ENCODE measurements at regions not wholly inside any gene's neighbourhood (a gene's known extent, or its start where the extent isn't known, plus 50 kb on each side); places are given as distances from the start of the nearest gene placed in this dataset.

DNA sequence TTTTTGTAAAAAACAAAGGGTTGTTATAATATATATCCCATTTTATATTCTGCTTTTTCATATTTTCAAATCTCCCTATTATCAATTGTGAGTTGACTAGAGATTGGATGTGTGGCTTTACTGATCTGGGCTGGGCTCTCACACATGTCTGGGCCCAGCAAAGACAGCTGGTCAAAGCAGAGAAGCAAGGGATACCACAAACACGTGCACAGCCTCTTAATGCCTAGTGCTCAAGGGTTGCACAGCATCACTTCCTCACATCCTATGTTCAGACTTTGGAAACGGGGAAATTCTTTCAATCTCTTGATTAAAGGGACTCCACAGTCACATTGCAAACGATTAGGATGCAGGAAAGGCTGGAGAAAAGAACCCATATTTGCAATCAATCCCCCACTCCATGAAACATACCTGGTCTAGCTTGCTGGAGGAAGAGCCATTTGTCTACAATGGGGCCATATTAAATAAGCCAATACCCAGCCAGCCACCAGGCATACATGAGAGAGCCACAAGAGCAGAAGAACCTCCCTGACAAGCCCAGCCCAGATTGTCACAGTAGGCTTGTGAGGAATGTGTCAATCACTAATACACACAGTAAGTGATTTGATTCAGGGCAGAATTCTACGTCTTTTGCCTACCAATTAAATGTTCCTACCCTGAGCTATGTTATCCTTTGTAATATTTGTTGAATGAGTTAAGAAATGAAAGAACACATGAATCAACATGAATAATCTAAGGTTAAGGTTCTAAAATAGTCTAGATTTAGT lies 431.2 kb downstream of the TNS3 start:
- Mint-ChIP-seq H3K36me3 (ENCODE audit: low read depth) (no peaks in the 10 kb centered on the region), H3K27me3 (ENCODE audit: insufficient read depth) (peaks cover 2% of the 10 kb centered on the region), H3K9me3 (no peaks in the 10 kb centered on the region), H3K4me3 (no peak overlapping the region), H3K4me1 (ENCODE audit: low read depth) (no peaks in the 10 kb centered on the region), H3K27ac (no peak overlapping the region)
- intact Hi-C loops (cut with micrococcal nuclease) = no loop called here
- no peak for DNase-seq (ENCODE audit: low spot score)

DNA sequence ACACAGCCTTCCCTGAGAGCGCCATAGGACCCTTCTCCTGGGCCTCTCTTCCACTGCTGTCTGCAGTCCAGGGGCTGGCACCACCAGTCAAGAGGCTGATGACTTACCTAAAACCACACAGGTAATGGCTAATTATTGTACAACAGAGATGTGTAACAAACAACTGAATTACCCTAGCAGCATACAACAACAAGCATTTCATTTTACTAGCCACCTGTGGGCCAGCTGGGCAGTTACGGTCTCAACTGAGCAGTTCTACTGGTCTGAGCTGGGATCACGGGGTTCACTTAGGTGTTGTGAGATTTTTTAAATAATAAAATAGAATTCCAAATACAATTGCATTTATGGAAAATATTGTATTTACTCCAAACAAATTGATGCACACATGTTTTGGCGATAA lies 431.9 kb downstream of the TNS3 start:
- Mint-ChIP-seq H3K9me3 (no peaks in the 10 kb centered on the region), H3K4me1 (ENCODE audit: low read depth) (no peaks in the 10 kb centered on the region), H3K27me3 (ENCODE audit: insufficient read depth) (peaks cover 2% of the 10 kb centered on the region), H3K4me3 (no peak overlapping the region), H3K36me3 (ENCODE audit: low read depth) (no peaks in the 10 kb centered on the region), H3K27ac (no peak overlapping the region)
- intact Hi-C loops (cut with micrococcal nuclease) = no loop called here
- DNase-seq (ENCODE audit: low spot score) = no peak

DNA sequence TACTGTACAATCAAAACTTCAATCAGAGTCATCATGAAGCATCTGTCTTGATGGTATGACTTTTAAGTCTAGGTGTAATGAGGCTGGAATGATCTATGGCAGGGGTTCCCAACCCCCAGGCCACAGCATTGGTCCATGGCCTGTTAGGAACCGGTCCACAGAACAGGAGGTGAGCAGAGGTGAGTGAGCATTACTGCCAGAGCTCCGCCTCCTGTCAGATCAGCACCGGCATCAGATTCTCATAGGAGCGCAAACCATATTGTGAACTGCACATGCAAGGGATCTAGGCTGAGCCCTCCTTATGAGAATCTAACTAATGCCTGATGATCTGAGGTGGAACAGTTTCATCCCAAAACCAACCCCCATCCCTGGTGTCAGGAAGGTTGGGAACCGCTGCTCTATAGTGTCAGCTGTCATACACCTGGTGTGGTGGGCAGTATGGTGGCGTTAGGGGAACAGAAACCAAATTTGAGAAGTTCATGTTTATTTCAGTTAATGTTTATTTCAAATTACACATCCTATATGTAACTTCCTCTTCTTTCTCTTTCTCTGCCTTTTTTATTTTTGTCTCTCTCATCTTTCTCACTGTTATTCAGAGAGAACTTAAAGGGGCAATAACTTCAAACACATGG lies 432.6 kb downstream of the TNS3 start:
- intact Hi-C loops (cut with micrococcal nuclease) = no loop called here
- DNase-seq (ENCODE audit: low spot score) = no peak
- Mint-ChIP-seq H3K9me3 (no peaks in the 10 kb centered on the region), H3K4me1 (ENCODE audit: low read depth) (no peaks in the 10 kb centered on the region), H3K36me3 (ENCODE audit: low read depth) (no peaks in the 10 kb centered on the region), H3K27ac (no peak overlapping the region), H3K27me3 (ENCODE audit: insufficient read depth) (peaks cover 2% of the 10 kb centered on the region), H3K4me3 (no peak overlapping the region)

- no peaks in the 10 kb centered on the region for H3K4me1 Mint-ChIP-seq (ENCODE audit: low read depth)
- no peaks in the 10 kb centered on the region for H3K9me3 Mint-ChIP-seq
- no peak overlapping the region for H3K4me3 Mint-ChIP-seq
- intact Hi-C loops (cut with micrococcal nuclease) = no loop called here
- H3K27ac Mint-ChIP-seq = no peak overlapping the region
- peaks cover 2% of the 10 kb centered on the region for H3K27me3 Mint-ChIP-seq (ENCODE audit: insufficient read depth)
- DNase-seq (ENCODE audit: low spot score) = no peak
- H3K36me3 Mint-ChIP-seq (ENCODE audit: low read depth) = no peaks in the 10 kb centered on the region
Observed at GRCh38 chr7:47148536-47149207, 433.2 kb downstream of the TNS3 start.

- H3K4me3 Mint-ChIP-seq = no peak overlapping the region
- no peak for DNase-seq (ENCODE audit: low spot score)
- H3K4me1 Mint-ChIP-seq (ENCODE audit: low read depth) = no peaks in the 10 kb centered on the region
- H3K27ac Mint-ChIP-seq = no peak overlapping the region
- peaks cover 5% of the 10 kb centered on the region for H3K27me3 Mint-ChIP-seq (ENCODE audit: insufficient read depth)
- H3K9me3 Mint-ChIP-seq = no peaks in the 10 kb centered on the region
- intact Hi-C loops (cut with micrococcal nuclease) = no loop called here
- H3K36me3 Mint-ChIP-seq (ENCODE audit: low read depth) = no peaks in the 10 kb centered on the region
Observed at GRCh38 chr7:47147213-47147631, 434.7 kb downstream of the TNS3 start.

GRCh38 chr7:47145982-47146381 lies 435.9 kb downstream of the TNS3 start:
- Mint-ChIP-seq H3K27me3 (ENCODE audit: insufficient read depth) (peaks cover 3% of the 10 kb centered on the region), H3K9me3 (no peaks in the 10 kb centered on the region), H3K36me3 (ENCODE audit: low read depth) (no peaks in the 10 kb centered on the region), H3K4me1 (ENCODE audit: low read depth) (no peaks in the 10 kb centered on the region), H3K4me3 (no peak overlapping the region), H3K27ac (no peak overlapping the region)
- DNase-seq (ENCODE audit: low spot score) = no peak
- intact Hi-C loops (cut with micrococcal nuclease) = no loop called here

GRCh38 chr7:47145186-47145725 lies 436.7 kb downstream of the TNS3 start:
- Mint-ChIP-seq H3K36me3 (ENCODE audit: low read depth) (no peaks in the 10 kb centered on the region), H3K4me1 (ENCODE audit: low read depth) (no peaks in the 10 kb centered on the region), H3K4me3 (no peak overlapping the region), H3K9me3 (no peaks in the 10 kb centered on the region), H3K27me3 (ENCODE audit: insufficient read depth) (peaks cover 3% of the 10 kb centered on the region), H3K27ac (no peak overlapping the region)
- intact Hi-C loops (cut with micrococcal nuclease) = no loop called here
- no peak for DNase-seq (ENCODE audit: low spot score)

GRCh38 chr7:47143339-47143738 lies 438.6 kb downstream of the TNS3 start:
- DNase-seq (ENCODE audit: low spot score) = no peak
- Mint-ChIP-seq H3K4me1 (ENCODE audit: low read depth) (no peaks in the 10 kb centered on the region), H3K4me3 (no peak overlapping the region), H3K36me3 (ENCODE audit: low read depth) (no peaks in the 10 kb centered on the region), H3K9me3 (no peaks in the 10 kb centered on the region), H3K27ac (no peak overlapping the region), H3K27me3 (ENCODE audit: insufficient read depth) (peaks cover 3% of the 10 kb centered on the region)
- intact Hi-C loops (cut with micrococcal nuclease) = no loop called here

GRCh38 chr7:47142867-47143175 lies 439.1 kb downstream of the TNS3 start:
- H3K36me3 Mint-ChIP-seq (ENCODE audit: low read depth) = no peaks in the 10 kb centered on the region
- no peaks in the 10 kb centered on the region for H3K4me1 Mint-ChIP-seq (ENCODE audit: low read depth)
- intact Hi-C loops (cut with micrococcal nuclease) = no loop called here
- no peak for DNase-seq (ENCODE audit: low spot score)
- peaks cover 3% of the 10 kb centered on the region for H3K27me3 Mint-ChIP-seq (ENCODE audit: insufficient read depth)
- H3K4me3 Mint-ChIP-seq = no peak overlapping the region
- no peaks in the 10 kb centered on the region for H3K9me3 Mint-ChIP-seq
- H3K27ac Mint-ChIP-seq = no peak overlapping the region

DNA sequence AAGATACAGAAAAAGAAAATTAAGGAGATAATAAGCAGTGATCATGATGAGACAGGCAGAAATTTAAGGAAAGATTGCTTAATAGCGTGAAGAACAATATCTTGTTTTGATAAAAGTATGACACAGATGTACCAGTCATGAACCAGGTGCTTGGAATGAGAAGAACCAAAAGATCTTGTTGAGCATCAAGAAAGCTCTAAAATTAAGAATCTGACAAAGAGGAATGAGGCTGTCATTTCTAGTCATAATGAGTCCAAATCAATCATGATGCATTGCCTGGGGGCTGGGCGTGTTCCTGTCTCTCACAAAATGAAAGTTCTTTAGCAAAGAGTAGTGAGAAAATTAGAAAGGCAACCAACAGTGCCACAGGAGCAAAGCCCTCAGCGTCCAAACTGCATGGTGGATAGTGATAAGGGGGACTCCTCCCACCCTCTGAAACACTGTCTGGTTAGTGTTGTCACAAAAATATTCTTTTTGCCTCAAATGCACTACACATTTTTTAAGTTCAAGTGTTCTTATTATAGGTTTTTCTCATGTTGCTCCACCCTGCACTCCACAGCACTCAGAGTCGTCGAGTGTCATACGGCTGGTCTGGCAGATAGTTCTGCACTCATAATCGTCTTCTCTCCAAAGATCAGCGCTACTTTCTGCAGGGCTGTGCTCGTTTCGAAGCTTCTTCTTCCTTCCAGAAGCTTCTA lies 439.6 kb downstream of the TNS3 start:
- no peak for DNase-seq (ENCODE audit: low spot score)
- Mint-ChIP-seq H3K36me3 (ENCODE audit: low read depth) (no peaks in the 10 kb centered on the region), H3K27ac (no peak overlapping the region), H3K4me1 (ENCODE audit: low read depth) (no peaks in the 10 kb centered on the region), H3K9me3 (no peaks in the 10 kb centered on the region), H3K27me3 (ENCODE audit: insufficient read depth) (peaks cover 3% of the 10 kb centered on the region), H3K4me3 (no peak overlapping the region)
- intact Hi-C loops (cut with micrococcal nuclease) = no loop called here

- Mint-ChIP-seq H3K4me3 (no peak overlapping the region), H3K36me3 (ENCODE audit: low read depth) (no peaks in the 10 kb centered on the region), H3K27ac (no peak overlapping the region), H3K27me3 (ENCODE audit: insufficient read depth) (no peaks in the 10 kb centered on the region), H3K4me1 (ENCODE audit: low read depth) (no peaks in the 10 kb centered on the region), H3K9me3 (no peaks in the 10 kb centered on the region)
- intact Hi-C loops (cut with micrococcal nuclease) = no loop called here
- no peak for DNase-seq (ENCODE audit: low spot score)
Observed at GRCh38 chr7:47132471-47132870, 449.4 kb downstream of the TNS3 start.

DNA sequence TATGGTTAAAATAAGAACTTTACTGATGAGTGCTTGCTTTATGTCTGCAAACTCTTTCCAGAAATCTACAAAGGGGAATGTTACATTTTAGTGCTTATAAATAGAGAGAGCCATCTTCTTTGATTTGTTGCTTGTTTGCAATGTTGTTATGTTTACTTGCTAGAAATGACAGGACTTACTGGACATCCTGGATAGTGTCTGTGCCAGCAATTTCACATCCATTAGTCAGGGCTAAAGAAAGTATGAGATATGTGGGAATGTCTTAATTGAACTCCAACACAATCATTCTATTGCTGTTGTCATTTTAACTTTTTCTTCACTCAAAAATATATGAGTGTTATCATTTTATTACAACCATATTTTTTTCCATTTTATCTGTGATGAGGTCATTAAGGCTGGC lies 453.2 kb downstream of the TNS3 start:
- Mint-ChIP-seq H3K9me3 (no peaks in the 10 kb centered on the region), H3K27me3 (ENCODE audit: insufficient read depth) (no peaks in the 10 kb centered on the region)
- intact Hi-C loops (cut with micrococcal nuclease) = no loop called here

DNA sequence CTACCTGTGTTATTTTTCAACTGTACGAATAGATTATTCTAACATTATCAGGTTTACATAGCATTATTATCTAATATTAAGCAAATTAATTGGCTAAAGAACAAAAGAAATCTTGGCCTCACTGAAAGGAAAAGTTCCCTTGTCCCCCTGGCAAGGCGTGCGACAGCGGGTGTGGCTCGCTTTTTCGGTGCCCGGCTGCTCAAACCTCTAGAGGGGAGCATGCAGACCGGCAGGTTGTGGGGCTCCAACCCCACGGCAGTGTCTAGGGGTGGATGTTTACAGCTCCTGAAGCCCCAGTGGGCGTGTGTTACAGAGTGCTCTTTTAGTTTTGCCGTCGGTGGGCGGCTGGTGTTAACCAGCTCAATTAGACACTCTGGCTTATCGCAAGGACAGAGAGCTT lies 456.4 kb downstream of the TNS3 start:
- no peak overlapping the region for H3K27ac Mint-ChIP-seq
- DNase-seq (ENCODE audit: low spot score) = no peak
- H3K4me1 Mint-ChIP-seq (ENCODE audit: low read depth) = no peaks in the 10 kb centered on the region
- intact Hi-C loops (cut with micrococcal nuclease) = no loop called here
- no peaks in the 10 kb centered on the region for H3K36me3 Mint-ChIP-seq (ENCODE audit: low read depth)
- no peaks in the 10 kb centered on the region for H3K27me3 Mint-ChIP-seq (ENCODE audit: insufficient read depth)
- no peaks in the 10 kb centered on the region for H3K9me3 Mint-ChIP-seq
- no peak overlapping the region for H3K4me3 Mint-ChIP-seq

More for the DNA sequence above, 453.2 kb downstream of the TNS3 start:
- Mint-ChIP-seq H3K36me3 (ENCODE audit: low read depth) (no peaks in the 10 kb centered on the region), H3K4me3 (no peak overlapping the region), H3K27ac (no peak overlapping the region), H3K4me1 (ENCODE audit: low read depth) (no peaks in the 10 kb centered on the region)
- DNase-seq (ENCODE audit: low spot score) = no peak
